HFFc6 (cell line): ENCODE measurements at regions not wholly inside any gene's neighbourhood (a gene's known extent, or its start where the extent isn't known, plus 50 kb on each side); places are given as distances from the start of the nearest gene placed in this dataset.

Experiments used
- DNase-seq: peaks from one replicate; pipeline ENCODE4 v3.0.0-alpha.2; 2018
- H3K27ac Mint-ChIP-seq: 2 replicates; pipeline ENCODE4 v1.8.0; 2020; ENCODE audit warnings: mild to moderate bottlenecking, mixed read lengths
- H3K27me3 Mint-ChIP-seq: 2 replicates; pipeline ENCODE4 v1.8.0; 2021; ENCODE audit warnings: mild to moderate bottlenecking, moderate library complexity, mixed read lengths; ENCODE audit not compliant: insufficient read depth
- H3K36me3 Mint-ChIP-seq: 2 replicates; pipeline ENCODE4 v1.8.0; 2021; ENCODE audit warnings: low read depth, mixed read lengths
- H3K4me1 Mint-ChIP-seq: 2 replicates; pipeline ENCODE4 v1.8.0; 2020; ENCODE audit warnings: low read depth, mixed read lengths
- H3K4me3 Mint-ChIP-seq: 2 replicates; pipeline ENCODE4 v1.8.0; 2020; ENCODE audit warnings: mild to moderate bottlenecking, moderate library complexity, mixed read lengths
- H3K9me3 Mint-ChIP-seq: 2 replicates; pipeline ENCODE4 v1.8.0; 2020; ENCODE audit warnings: mild to moderate bottlenecking, mixed read lengths
- TF ChIP-seq, protein P1 (sequence below): fragments of 200-600 bp; sonication (generic); IDR thresholded peaks from 2 replicates; pipeline ENCODE4 v1.5.0; 2021; ENCODE audit warnings: antibody characterized with exemption, mild to moderate bottlenecking

DNA sequence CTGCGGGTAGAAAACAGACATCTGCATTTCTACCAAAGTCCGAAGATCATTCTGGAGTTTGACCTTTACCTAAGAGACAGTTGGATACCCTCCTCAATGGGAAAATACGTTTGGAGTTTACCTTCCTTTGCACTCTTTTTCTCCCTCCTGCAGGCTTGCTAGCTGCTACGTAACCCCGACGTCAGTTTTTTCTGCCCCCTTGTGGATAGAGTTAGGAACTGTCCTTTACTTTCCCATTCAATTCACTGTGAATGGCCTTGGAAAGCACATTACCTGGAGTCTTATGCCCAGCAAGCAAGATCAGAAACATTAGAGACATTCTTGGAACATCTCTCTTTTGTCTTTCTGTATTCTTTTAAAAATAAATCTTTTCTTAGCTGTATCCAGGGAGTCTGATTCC lies 250.7 kb downstream of the NAP1L3 start:
- H3K27ac Mint-ChIP-seq: no peak overlapping the region
- H3K27me3 Mint-ChIP-seq: peaks cover 2% of the 10 kb centered on the region; the same call in 1 of the 2 replicates
- DNase-seq: no peak
- no peaks in the 10 kb centered on the region for H3K9me3 Mint-ChIP-seq
- no peaks in the 10 kb centered on the region for H3K36me3 Mint-ChIP-seq
- TF ChIP-seq, protein P1, sequence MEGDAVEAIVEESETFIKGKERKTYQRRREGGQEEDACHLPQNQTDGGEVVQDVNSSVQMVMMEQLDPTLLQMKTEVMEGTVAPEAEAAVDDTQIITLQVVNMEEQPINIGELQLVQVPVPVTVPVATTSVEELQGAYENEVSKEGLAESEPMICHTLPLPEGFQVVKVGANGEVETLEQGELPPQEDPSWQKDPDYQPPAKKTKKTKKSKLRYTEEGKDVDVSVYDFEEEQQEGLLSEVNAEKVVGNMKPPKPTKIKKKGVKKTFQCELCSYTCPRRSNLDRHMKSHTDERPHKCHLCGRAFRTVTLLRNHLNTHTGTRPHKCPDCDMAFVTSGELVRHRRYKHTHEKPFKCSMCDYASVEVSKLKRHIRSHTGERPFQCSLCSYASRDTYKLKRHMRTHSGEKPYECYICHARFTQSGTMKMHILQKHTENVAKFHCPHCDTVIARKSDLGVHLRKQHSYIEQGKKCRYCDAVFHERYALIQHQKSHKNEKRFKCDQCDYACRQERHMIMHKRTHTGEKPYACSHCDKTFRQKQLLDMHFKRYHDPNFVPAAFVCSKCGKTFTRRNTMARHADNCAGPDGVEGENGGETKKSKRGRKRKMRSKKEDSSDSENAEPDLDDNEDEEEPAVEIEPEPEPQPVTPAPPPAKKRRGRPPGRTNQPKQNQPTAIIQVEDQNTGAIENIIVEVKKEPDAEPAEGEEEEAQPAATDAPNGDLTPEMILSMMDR: peak; percentile 45; the same call in 1 of the 2 replicates
- H3K4me3 Mint-ChIP-seq: no peak overlapping the region
- H3K4me1 Mint-ChIP-seq: no peaks in the 10 kb centered on the region

DNA sequence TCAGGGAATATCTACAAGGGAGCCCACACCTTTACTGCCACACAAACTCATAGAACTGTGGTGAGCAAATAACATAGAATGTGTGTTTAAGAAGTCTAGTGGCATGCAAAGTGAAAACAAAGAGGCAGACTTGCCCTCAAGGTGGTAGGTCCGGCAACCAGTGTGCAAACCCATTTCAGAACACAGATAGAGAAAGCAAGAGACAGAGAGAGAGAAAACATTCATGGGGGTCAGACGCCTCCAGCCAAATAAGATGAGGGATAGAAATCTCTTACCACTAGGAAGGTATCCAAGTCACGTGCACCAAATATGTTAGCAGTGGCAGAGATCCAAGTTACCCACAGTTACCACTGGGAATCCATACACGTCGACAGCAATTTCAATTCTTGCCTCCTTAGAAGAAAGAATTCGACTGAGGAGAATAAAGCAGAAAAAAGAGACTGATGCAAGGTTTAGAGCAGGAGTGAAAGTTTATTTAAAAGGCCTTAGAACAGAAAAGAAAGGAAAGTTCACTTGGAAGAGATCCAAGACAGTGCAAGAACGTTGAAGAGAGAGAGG lies 252.8 kb downstream of the NAP1L3 start:
- no peaks in the 10 kb centered on the region for H3K9me3 Mint-ChIP-seq
- no peaks in the 10 kb centered on the region for H3K4me1 Mint-ChIP-seq
- no peak for DNase-seq
- TF ChIP-seq, protein P1: no peak
- no peak overlapping the region for H3K4me3 Mint-ChIP-seq
- H3K27me3 Mint-ChIP-seq: peaks cover 2% of the 10 kb centered on the region; the same call in 1 of the 2 replicates
- no peaks in the 10 kb centered on the region for H3K36me3 Mint-ChIP-seq
- no peak overlapping the region for H3K27ac Mint-ChIP-seq

DNA sequence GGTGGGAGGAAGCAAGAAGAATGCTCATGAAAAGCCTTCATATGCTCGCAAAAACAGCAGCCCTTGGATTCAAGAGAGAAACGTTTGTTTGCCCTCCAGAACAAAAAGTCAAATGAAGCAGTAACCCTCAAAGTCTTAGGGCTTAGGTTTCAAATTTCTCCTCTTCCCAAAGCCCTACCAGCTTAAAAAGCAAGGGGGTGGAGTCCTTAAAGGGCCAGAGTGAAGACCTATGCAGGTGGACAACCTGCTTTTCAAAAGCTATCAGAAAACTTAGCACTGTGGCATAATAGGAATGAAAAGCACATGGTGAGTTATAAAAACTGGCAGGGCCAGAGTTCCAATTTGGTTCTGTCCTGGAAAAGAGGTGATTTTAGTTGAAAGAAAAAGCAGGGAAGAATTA lies 253.3 kb downstream of the NAP1L3 start:
- no peak for DNase-seq
- H3K27ac Mint-ChIP-seq: no peak overlapping the region
- H3K27me3 Mint-ChIP-seq: peaks cover 2% of the 10 kb centered on the region; the same call in 1 of the 2 replicates
- H3K4me1 Mint-ChIP-seq: no peaks in the 10 kb centered on the region
- TF ChIP-seq, protein P1: no peak
- H3K4me3 Mint-ChIP-seq: no peak overlapping the region
- no peaks in the 10 kb centered on the region for H3K9me3 Mint-ChIP-seq
- H3K36me3 Mint-ChIP-seq: no peaks in the 10 kb centered on the region

DNA sequence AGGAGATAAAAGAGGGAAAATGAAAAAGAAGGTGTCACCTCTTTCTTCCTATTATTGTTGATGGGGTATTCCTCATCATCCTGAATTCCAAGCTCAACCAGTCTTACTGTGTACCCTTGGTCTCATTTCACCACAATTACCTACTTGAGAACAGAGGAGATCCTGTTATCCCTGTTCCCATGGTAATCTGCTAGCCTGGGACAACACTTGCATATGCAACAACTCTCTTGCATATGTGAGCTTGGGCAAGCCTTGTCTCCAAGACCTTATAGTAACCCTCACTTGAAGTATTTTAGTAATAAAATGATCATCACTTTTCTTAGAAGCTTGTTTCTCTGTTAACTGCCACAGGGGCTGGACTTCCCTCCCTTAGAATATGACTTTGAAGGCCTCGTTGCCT lies 253.7 kb downstream of the NAP1L3 start:
- Mint-ChIP-seq H3K27ac (no peak overlapping the region), H3K36me3 (no peaks in the 10 kb centered on the region), H3K4me1 (no peaks in the 10 kb centered on the region), H3K27me3 (peaks cover 2% of the 10 kb centered on the region; the same call in 1 of the 2 replicates), H3K9me3 (no peaks in the 10 kb centered on the region), H3K4me3 (no peak overlapping the region)
- no peak for DNase-seq
- TF ChIP-seq, protein P1: no peak

DNA sequence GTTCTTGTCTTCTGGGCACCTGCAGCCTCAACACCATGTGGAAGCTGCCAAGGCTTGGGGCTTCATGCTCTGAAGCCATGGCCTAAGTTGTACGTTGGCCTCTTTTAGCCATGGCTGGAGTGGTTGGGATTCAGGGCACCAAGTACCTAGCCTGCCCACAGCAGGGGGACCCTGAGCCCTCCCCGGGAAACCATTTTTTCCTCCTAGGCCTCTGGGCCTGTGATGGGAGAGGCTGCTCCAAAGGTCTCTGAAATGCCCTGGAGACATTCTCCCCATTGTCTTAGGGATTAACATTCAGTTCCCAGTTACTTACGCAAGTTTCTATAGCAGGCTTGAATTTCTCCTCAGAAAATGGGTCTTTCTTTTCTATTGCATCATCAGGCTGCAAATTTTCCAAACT lies 269.3 kb downstream of the NAP1L3 start:
- Mint-ChIP-seq H3K4me3 (no peak overlapping the region), H3K27ac (no peak overlapping the region), H3K9me3 (peaks cover 17% of the 10 kb centered on the region), H3K4me1 (no peaks in the 10 kb centered on the region), H3K27me3 (no peaks in the 10 kb centered on the region; the same call in 1 of the 2 replicates), H3K36me3 (no peaks in the 10 kb centered on the region)
- TF ChIP-seq, protein P1: no peak
- DNase-seq: no peak
